ENCODE measurements at regions not wholly inside any gene's neighbourhood (a gene's known extent, or its start where the extent isn't known, plus 50 kb on each side); places are given as distances from the start of the nearest gene placed in this dataset.
"Not testable (repeated sequence)": the region's sequence is repeated elsewhere in the genome, so short reads cannot be mapped to it uniquely, and the experiment has no call there.

DNA sequence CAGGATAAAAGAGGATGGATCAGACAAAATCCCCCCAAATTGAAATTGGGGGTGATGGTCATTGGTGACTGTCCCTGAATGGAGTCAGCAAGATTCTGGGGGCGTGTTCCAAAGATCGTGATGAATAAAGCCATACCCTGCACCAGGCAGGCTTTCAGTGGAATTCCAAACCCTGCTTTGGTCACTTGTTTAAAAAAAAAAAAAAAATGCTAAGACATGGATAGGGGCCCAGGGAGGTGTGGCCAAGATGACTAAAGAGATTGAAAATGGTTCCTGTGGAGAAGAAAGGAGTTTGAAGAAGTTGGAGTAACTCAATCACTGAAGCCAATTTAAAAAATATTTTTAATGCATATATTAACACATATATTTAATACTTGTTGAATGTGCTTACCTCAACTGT is 161.4 kb upstream of the KCNG1 start:
- no peak for DNase-seq

DNA sequence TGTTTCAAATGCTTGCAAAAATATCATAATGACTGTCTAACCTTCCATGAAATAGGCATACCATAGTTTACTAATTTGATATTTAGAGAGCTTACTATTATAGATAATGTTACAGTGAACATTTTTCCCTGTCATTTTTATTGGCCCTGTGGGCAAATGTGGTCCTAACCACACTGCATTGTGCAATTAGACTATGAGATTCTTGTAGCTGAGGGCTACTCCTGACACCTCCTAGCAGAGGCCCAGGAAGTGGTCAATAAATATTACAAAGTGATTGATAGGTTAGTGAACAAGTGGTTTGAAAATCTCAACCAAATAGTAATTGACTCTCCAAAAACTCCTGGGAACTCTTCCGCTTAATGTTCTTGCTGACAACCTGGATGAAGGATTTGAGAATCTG is 160.5 kb upstream of the KCNG1 start:
- DNase-seq = no peak

DNA sequence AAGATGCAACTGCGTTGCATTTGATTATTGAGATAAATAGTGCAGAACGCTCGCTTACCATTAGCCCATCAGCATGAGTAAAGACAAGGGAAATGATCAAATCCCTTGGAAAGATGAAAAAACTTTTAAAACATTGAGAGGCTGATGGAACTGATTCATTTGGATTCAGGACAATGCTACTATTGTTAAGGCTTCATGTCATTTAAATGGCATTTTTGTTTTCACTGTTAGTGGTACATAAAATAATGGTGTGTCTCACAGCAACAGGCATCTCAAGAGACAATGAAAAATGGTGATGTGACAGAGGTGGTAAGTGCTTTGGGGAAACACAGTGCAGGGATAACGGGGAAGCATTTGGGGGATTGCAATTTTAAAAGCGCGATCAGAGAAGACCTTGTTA is 159.7 kb upstream of the KCNG1 start:
- DNase-seq = no peak

DNA sequence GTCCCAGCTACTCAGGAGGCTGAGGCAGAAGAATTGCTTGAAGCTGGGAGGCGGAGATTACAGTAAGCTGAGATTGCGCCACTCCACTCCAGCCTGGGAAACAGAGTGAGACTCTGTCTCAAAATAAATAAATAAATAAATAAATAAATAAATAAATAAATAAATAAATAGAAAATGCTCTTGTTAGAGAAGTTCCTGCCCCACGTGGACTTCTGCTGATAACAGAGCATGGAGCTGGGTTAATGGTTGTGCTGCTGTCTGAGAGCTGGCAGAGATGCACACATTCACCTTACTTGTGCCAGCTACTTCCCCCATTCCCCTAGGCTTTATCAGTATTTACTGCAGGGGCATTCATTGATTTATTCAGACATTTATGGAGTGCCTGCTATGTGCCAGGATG is 155.2 kb upstream of the KCNG1 start:
- DNase-seq = no peak

DNA sequence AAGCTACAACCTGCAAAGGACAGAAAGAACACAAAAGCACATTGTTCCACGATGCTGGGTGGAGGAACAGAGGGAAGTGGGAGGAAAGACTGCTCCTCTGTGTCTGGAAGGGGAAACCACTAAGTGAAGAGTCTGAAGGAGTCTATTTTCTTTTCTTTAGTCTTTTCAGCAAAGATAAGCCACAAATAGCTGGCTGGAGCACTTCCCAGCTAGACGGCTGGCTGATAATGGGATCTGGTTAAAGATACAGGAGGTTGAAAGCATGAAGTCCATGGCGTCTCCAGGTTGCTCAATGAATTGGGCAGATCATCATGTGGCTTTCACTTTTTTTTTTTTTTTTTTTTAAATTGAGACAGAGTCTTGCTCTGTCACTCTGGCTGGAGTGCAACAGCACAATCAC is 154.0 kb upstream of the KCNG1 start:
- no peak for DNase-seq

DNA sequence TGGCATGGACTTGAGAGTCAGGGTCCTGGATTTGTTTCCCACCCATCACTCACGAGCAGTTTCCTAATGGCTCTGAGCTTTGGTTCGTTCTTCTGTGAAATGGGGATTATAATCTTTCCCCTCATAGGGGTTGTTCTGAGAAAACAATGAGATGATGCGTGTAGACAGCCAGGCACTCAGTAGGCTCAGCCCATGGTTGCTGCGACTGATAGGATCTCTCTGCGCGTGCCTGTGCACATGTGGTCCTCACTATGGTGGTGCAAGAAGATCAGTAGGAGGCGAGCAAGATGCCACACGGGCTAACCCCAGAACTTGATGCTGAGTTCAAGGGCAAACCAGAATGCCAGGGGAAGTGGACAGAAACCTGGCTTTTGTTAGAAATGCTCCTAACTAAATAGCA is 153.5 kb upstream of the KCNG1 start:
- no peak for DNase-seq

DNA sequence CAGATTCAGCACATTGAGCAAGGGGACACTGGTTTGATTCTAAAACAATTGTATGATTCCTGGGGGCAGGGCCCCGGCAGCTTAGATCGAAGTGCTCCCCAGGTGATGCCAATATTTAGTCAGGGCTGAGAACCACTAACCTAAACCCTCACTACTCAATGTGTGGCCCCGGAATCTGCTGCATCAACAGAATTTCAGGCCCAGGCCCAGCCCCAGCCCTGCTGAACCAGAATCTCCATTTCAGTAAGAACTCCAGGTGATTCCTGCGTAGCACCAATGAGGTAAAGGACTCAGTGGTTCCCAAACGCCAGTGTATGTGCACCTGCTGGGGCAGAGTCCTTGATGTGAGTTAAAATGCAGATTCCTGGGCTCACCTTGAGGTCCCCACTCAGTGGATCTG is 152.8 kb upstream of the KCNG1 start:
- DNase-seq = no peak

DNA sequence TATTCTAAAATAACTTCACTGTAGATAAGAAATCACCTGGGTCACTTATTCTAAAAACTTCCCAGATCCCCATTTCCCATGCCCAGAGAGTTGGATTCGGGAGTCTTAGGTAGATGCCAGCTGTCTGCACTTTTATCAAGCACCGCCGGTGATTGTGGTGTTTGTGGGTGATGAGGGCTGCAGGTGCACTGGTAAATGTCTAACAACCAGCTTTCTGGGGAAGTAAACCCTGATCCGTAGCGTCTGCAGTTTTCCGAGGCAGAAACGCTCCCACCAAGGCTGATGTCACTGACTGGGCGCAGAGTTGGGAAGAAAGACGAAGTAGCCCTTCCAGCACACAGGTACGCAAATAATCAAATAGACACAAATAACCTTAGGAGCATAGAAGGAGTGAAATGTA is 152.2 kb upstream of the KCNG1 start:
- DNase-seq = no peak

DNA sequence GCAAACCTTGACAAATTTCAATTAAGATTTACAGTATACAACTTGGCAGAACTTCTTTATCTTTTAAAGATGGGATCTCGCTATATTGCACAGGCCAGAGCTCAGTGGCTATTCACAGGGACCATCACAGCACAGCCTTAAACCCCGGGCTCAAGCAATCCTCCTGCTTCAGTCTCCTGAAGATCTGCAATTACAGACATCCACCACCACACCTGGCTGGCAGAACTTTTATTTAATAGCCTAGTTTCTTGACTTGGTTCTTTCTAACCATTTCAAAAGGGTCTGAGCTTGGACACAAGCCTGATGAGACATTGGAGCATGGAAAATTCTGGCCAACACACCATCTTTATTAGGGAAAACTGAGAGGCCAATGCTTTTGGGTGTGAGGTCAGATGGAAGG is 151.6 kb upstream of the KCNG1 start:
- no peak for DNase-seq

DNA sequence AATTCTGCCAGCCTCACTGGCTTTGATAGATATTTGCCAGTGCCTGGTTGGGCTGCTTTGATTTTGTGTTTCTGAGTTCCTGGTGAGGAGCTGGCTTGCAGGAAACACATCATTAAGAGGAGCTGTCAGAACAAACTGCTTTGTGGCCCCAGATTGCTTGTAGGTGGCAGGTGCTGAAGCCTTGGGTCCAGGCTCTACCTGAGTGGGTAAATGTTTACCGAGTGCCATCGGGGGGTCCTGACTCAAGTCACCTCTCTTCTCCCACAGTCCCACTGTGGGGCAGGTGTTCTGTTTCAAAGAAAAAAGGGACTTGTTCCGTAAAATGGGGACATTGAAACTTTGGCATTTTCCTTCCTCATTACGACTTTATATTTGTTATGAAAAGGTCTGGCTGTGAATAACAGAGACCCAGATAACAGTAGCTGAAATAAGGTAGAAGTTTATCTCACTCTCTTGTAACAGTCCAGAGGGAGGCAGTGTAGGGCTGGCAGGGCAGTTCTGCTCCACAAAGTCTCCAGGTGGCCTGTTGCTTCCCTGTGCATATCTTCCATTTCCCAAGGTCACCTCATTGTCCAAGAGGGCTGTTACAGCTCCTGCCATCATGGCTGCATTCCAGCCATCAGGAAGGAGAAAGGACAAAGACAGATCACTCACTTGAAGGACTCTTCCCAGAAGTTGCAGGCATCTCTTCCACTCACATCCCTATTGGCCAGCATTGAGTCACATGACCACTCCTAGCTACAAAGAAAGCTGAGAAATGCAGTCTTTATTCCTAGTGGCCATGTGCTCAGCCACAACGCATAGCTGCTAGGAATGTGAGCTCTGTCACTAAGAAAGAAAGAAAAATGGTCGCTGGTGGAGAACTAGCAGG is 149.9 kb upstream of the KCNG1 start:
- DNase-seq = no peak

DNA sequence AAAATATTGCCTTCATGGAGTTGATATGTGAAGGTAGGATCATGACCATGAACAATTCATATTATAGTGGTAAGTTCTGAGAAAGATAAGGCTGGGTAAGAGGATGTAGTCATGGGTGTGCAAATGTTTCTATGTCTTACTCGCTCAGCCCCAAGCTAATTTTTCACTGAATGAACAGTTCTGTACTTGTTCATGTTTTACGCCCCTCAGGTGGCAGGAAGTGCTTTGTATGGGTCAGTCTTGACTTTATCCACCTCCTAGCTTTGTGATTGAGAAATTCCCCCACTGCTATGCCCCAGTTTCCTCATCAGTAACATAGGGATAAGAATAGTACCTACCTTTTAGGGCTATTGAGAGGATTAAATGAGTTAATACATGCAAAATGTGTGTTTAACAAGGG is 148.2 kb upstream of the KCNG1 start:
- DNase-seq = no peak

DNA sequence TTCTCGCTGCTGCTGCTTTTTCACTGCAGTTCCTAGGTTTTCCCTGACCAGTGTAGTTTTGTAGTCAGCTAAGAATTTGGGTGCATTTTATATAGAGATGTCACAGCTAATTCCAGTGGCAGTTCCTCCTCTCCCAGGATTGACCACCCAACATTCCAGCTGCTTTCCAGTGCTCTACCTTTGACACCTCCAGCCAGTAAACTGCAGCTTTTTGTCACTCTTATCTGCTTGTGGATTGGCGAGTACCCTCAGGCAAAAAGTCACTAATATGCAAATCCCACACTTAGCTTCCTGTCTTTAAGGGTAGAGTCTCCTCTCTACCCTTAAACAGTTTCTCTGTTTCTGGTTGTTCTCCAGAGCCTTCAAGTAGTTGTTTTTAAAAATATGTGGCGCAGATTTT is 146.9 kb upstream of the KCNG1 start:
- DNase-seq = no peak

DNA sequence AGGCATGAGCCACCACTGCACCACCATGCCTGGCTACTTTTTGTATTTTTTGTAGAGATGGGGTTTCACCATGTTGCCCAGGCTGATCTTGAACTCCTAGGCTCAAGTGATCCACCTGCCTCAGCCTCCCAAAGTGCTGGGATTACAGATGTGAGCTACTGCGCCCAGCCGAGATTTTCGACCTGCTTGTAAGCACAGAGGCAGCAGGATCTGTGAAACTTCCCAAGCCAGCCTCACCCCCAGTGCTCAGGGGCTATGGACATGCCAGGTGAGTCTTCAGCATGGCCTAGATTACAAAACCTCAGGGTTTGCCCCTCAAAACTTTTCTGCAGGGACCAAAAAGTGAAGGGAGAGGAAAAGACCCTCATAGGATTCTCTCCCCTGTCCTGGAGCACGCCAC is 145.0 kb upstream of the KCNG1 start:
- not testable (repeated sequence) for DNase-seq

DNA sequence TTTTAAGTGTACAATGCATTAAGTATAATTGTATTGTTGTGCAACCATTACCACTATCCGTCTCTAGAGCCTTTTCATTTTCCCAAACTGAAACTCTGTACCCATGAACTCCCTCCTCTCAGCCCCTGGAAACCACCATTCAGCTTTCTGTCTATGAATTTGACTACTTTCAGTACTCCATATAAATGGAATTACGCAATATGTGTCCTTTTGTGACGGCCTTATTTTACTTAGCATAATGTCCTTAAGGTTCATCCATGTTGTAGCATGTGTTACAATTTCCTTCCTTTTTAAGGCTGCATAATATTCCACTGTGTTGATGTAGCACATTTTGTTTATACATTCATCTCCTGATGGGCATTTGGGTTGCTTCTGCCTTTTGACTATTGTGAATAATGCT is 143.6 kb upstream of the KCNG1 start:
- DNase-seq = no peak

DNA sequence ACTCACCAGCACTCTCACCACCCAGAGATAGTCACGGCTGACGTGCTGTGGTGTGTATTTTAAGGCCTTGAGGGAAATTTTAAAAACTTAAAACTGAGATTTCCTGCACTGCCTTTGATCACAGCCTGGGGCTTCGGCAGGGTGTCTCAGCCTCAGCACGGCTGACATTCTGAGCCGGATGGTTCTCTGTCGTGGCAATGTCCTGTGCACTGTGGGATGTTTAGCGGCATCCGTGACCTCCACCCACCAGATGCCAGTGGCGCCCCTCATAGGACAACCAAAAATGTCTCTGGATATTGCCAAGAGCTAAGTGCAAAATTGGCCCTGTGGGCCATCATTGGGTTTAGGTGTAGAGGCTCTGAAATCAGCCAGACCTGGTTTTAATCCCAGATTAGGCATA is 142.2 kb upstream of the KCNG1 start:
- no peak for DNase-seq

DNA sequence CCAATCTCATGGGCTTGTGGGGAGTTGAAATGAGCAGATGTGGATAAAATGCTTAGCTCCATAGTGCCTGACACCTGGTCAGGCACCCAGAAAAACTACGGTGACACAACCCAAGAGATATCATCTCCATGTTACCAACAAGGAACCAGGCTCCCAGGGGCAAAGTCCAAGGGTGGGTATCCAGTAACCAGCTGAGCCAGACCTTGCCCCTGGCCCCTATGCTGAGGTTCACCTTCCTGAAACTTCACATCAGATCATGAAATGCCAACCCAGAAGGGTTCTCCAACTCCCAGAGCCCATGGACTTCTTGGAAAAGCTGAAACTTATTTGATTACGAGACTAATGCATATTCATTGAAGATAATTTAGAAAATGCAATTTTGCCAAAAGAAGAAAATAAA is 141.8 kb upstream of the KCNG1 start:
- no peak for DNase-seq

DNA sequence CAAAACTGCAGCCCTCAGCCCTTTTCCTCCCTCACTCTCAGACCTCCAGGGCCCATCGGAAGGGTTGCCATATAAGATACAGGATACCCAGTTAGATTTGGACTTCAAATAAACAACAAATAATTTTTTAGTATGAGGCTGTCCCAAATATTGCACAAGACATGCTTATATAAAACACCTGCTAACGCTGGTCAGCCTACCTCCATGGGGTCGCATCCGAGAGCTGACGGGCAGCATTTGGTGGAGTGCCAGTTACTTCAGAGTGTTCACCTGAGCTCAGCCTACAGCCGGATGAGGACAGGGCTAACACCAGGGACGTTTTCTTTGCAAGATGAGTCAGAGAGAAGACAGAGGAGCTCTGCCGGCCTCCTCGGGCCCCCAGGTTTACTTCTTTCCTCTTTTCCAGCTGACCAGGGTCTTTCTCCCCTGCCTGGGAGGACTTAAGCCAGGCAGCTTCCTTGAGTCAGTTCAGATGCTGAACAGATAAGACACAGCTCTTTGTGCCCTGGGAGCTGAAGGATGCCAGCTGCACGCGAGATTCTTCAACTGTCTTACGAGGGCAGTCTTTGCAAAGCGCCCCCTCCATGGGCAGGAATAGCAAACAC is 141.2 kb upstream of the KCNG1 start:
- DNase-seq = no peak

DNA sequence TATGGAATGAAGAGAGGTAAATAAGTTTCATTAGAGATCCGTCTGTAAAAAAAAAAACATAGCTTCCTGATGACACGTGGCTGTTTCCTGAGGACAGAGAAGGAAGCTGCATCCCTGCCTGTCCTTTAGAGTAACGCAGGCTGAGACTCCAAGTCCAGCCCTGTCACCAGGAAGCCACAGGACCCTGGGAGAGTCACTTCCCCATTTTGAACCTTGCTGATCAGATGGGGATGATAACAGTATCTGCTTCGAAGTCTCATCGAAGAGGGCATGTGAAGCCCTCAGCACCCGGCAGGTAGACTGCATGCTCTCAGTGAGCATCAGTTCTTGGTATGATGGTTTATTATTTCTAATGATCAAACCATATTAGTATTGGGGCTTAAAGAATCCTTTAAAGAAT is 139.1 kb upstream of the KCNG1 start:
- no peak for DNase-seq

DNA sequence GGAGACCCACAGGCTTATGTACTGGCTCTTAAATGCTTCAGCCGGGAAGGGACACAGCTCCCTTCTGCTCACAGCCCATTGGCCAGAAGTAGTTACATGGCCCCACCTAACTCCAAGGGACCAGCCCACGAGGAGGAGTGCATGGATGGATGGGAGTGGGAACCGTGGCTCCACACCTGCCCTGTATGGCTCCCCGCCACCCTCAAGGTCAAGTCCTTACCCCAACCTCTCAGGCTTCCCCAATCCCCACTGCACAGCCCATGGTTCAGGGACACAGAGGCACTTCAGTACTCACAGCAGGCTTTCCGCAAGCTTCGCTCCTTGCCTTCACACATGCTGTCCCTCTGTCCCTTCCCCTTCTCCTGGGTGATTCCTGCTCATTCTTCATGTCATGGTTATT is 137.9 kb upstream of the KCNG1 start:
- no peak for DNase-seq

DNA sequence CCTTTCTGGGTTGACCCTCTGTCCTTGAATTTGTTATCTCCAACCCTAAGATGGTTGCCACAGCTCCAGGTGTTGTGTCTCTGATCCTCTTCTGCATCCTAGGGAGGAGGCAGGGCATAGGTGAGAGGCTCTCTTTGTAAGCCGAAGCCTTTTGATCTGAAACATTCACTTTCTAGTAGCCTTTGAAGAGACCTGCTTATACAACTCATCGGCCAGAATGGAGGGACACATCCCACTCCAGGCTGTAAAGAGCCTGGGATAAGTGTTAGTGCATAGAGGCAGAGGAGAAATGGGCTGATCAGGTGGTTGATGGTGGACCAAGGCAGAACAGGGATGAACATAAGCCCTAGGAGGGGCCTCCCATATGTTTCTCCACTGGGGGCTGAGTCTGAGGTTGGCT is 137.1 kb upstream of the KCNG1 start:
- no peak for DNase-seq

DNA sequence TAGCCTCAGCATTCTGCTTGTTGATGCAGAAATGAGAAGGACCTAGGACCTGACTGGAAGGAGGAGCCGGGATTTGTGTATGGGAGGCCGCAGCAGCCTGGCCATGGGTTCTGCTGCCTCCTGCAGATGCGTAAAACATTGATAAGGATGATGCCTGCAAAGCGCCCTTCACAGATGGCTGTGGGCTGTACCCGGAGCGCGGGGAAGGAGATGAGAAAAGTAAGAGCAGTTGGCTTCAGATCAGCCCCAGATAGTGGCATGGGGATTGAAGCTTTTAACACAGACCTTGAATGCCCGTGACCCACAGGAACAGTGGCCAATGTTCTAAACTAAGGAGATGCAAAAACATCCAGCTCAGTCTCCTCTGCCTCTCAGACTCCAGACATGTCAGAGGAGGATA is 136.4 kb upstream of the KCNG1 start:
- DNase-seq = no peak

DNA sequence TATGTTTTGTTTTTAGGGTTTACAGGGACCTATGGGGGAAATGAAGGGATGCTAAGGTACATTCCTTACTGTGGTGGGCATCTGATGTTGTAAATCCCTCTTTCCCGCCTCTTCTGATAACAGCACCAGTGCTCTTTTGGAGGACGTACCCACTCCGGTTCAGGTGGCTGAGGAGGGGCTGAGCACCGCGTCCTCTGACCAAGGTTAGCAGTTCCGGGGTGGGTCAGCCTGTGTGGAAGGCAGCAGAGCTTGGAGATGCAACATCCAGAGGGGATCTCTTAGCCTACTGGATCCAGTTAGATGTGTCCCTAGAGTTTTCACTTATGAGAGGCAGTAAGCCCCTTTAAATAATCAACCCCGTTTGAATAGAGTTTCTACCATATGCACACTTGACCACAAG is 135.3 kb upstream of the KCNG1 start:
- no peak for DNase-seq

DNA sequence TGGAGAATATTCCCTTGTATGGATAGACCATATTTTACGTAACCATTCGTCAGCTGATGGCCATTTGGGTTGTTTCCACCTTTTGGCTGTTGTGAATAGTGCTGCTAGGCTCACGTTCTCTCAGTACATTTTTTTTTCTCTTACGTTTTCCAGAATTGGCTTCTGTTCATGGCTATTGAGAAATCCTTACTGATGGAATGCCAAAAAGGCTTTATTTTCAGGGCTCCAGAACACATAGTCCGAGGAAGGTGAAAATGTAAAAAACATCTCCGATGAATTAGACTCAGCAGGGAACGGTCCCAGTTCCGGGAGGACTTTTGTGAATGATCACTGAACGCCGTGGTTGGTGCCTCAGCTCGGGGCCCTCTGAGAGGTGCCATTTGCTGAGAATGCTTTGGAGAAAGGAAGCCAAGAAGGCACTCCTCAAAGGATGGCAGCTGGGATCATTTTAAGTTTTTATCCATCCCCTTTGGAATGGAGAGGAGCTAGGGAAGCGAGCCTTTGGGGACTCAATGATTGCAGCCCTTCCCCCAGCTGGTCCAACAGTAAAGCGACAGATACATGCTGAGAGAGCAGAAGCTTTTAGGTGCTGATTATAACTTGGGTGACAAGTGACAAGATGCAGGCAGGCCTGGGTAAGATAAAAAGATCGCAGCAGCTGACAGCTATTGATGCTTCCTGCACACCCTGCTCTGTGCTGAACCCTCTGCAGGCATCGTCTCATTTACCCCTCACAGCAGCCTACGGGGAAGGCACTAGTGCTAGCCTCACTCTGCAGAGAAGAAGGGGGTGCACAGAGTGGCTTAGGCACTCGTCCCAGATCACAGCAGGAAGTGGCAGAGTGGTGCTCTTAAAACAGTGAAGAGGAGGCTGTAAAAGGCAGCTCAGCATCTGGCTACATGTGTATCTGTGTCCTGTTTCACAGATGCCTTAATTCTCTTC is 133.4 kb upstream of the KCNG1 start:
- DNase-seq = no peak
